ENCODE measurements at regions not wholly inside any gene's neighbourhood (a gene's known extent, or its start where the extent isn't known, plus 50 kb on each side); places are given as distances from the start of the nearest gene placed in this dataset.

DNA sequence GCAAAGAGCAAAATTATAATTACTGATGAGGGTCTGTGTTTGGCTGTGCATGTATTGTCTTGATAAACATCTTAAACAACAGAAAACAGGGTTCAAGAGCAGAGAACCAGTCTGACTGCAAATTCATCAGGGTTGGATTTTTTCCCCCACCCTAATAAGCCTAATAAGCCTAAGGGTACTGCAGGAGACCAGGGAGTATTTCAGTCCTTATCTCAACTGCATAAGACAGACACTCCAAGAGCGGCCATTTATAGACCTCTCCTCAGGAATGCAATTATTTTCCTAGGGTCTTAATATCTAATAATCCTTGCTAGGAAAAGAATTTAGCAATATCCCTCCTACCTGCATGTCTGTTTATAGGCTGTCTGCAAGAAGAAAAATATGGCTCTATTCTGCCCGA, 2011.5 kb upstream of the PCDH20 start:
- DNase-seq: no peak

DNA sequence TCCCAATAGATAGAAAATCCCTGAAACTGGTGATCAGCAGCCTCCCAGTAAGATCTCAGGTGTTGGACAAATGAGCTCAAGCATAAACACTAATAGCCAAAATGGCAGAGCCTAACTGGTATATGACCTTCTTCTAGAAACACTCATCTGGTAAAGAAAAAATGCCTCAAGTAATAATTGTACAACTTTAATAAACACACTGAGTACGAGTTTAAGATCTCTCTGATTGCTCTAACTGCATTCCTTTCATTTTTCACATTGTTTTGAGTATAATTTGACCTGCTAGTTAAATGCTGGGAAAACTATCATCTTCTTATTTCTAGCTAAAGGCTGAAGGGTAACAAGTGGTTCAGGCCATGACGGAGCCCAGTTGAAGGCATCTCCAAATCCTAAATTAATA, 2009.5 kb upstream of the PCDH20 start:
- no peak for DNase-seq

DNA sequence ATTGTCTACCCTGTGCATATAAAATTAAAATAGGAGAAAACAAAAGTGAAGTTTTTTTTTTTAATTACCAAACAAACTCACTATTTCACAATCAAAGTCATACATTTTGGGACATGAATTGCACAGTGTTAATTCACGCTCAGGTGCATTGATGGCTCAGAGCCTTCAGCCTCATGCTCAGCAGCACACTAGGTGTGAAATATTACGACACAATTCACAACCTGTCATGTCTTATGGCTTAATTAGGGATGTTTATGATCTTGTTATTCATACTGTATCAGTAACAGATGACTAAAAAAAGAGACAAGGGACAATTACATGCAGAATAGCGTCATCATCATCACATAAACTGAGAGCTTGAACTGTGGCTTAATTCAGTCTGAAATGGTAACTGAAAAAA, 2005.5 kb upstream of the PCDH20 start:
- no peak for DNase-seq

DNA sequence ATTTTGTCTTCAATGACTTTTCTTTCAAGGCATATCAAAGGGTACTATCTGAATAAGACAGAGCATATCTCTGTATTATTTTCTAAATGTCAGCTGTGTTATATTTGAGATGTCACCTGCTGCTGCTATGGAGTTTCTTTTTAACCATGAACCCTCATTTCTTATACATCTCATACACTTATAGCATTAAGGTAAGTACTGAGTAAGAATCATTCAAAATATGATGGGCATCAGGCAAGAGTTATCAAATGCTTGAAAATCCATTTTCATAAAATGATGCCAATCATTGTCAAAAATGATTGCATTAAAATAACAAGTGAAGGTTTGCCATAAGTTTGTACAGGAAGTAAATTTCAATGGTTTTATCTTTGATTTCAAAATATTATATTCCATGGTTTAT, 2005.0 kb upstream of the PCDH20 start:
- no peak for DNase-seq

- no peak for DNase-seq
Measured at GRCh38 chr13:63414247-63414646, 1998.6 kb upstream of the PCDH20 start.

DNA sequence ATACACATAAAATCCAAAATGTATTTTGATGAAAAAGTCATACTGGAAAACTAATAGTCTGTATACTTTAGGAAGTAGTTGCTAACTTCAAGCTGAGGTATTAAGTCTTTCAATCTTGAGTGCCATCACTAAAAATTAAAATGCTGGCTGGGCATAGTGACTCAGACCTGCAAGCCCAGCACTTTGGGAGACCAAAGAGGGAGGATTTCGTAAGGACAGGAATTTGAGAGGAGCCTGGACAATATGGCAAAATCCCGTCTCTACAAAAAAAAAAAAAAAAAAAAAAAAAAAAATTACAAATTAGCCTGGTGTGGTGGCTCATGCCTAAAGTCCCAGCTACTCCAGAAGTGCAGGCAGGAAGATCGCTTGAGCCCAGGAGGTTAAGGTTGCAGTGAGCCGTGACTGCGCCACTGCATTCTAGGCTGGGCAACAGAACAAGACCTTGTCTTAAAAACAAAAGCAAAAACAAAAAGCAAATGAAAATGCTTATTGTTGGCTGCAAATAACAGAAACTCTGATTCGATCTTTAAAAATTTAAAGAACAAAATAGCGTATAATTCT, 1994.2 kb upstream of the PCDH20 start:
- DNase-seq: no peak

GRCh38 chr13:63408331-63409189, 1992.9 kb upstream of the PCDH20 start:
- no peak for DNase-seq

DNA sequence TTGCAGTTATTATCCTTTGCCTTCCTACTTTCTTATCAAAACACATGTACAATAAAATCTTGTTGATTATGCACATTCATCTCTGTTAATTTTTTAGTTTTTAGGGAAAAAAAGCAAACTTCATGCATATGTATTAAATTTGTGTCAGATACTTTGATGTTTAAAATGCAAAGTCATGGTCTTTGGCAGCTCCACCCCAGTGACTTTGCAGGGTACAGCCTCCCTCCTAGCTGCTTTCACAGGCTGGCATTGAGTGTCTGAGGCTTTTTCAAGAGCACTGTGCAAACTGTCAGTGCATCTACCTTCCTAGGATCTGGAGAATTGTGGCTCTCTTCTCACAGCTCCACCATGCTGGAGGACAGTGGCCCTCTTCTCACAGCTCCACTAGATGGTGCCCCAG, 1988.1 kb upstream of the PCDH20 start:
- no peak for DNase-seq

- no peak for DNase-seq
Measured at GRCh38 chr13:63396746-63397145, 1981.1 kb upstream of the PCDH20 start.

- no peak for DNase-seq
Measured at GRCh38 chr13:63393112-63393511, 1977.5 kb upstream of the PCDH20 start.

- DNase-seq: no peak
Measured at GRCh38 chr13:63389756-63390155, 1974.1 kb upstream of the PCDH20 start.

- no peak for DNase-seq
Measured at GRCh38 chr13:63381078-63381859, 1965.6 kb upstream of the PCDH20 start.

GRCh38 chr13:63377986-63378385, 1962.3 kb upstream of the PCDH20 start:
- no peak for DNase-seq

GRCh38 chr13:63370101-63370500, 1954.5 kb upstream of the PCDH20 start:
- DNase-seq: no peak

- no peak for DNase-seq
Measured at GRCh38 chr13:63367522-63368198, 1952.0 kb upstream of the PCDH20 start.

DNA sequence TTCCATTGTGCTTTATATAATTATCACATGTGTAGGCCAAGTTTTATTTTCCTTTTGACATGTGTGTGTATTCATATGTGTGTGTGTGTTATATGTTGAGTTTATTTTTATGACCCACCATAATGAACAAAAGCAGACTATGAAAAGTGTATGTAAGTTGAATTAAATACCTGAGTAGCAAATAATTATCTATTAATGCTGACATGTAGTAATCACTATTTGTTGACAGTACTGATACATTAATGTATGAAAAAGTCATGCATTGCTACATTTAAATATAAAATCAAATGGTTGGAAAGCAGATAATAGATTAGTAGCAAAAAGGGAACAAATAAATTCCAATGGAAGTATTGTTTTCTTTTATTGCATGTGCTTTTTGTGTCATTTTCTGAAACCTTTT, 1948.5 kb upstream of the PCDH20 start:
- DNase-seq: no peak

GRCh38 chr13:63351533-63351932, 1935.9 kb upstream of the PCDH20 start:
- no peak for DNase-seq

DNA sequence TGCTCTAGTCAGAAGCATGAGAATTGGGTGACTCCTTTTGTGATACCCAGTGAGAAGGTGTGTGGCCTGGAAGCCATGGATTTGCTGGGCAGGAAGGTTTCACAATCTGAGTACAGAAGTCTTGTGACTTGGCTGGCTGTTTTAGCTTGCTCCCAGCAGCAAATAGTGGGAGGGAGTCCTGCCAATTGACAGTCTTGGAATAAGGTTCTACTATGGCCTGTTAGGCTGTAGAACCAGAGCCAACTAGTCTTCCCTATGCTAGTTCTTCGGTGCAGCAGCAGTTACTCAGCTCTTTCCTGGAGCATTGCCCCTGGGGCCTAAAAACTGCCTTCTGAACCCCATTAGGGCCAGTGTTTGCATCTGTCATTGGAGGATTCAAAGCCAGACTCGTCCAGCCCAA, 1935.4 kb upstream of the PCDH20 start:
- DNase-seq: no peak

- no peak for DNase-seq
Measured at GRCh38 chr13:63345835-63346234, 1930.2 kb upstream of the PCDH20 start.

DNA sequence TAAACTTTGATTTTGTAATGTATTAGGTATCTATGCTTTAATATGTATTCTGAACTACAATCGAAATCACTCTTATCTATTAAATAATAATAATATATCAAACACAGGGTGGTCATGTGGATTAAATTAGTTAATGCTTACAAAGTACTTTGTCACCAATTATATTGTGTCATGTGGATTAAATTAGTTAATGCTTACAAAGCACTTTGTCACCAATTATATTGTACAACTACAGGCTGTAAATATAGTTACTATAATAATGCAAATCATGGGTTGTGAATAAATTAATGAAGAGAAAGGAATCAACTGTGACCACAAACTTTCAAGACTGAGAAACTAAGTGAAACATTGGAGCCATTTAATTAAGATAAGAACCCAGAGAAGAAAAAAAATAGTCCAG, 1929.1 kb upstream of the PCDH20 start:
- no peak for DNase-seq

DNA sequence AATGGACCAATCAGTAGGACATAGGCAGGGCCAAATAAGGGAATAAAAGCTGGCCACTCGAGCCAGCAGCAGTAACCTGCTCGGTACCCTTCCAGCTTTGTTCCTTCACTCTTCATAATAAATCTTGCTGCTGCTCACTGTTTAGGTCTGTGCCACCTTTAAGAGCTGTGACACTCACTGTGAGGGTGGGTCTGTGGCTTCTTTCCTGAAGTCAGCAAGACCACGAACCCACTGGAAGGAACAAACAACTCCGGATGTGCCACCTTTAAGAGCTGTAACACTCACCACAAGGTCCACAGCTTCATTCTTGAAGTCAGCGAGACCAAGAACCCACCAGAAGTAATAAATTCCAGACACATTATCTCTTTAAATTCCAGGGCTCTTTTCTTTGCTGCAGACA, 1922.3 kb upstream of the PCDH20 start:
- no peak for DNase-seq

GRCh38 chr13:63337041-63337440, 1921.4 kb upstream of the PCDH20 start:
- DNase-seq: no peak

DNA sequence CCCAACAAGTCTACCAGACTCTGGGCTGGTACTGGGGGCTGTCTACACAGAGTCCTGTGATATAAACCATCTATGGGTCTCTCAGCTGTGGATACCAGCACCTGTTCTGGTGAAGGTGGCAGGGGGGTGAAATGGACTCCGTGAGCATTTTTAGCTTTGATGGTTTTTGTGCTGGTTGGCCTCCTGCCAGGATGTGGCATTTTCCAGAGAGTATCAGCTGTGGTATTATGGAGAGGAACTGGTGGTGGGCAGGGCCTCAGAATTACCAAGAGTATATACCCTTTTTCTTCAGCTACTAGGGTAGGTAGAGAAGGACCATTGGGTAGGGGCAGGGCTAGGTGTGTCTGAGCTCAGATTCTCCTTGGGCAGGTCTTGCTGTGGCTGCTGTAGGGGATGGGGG, 1920.9 kb upstream of the PCDH20 start:
- no peak for DNase-seq
